ENCODE measurements at regions not wholly inside any gene's neighbourhood (a gene's known extent, or its start where the extent isn't known, plus 50 kb on each side); places are given as distances from the start of the nearest gene placed in this dataset.

- DNase-seq (ENCODE audit: low read depth in 3 of 3) = no peak
These were observed 625.2 kb upstream of the PCDH20 start for GRCh38 chr13:62040806-62041205.

GRCh38 chr13:62040078-62040477 lies 624.4 kb upstream of the PCDH20 start:
- DNase-seq (ENCODE audit: low read depth in 3 of 3) = no peak

GRCh38 chr13:62038214-62038613 lies 622.6 kb upstream of the PCDH20 start:
- no peak for DNase-seq (ENCODE audit: low read depth in 3 of 3)

- DNase-seq (ENCODE audit: low read depth in 3 of 3) = no peak
These were observed 620.3 kb upstream of the PCDH20 start for GRCh38 chr13:62035981-62036380.

- no peak for DNase-seq (ENCODE audit: low read depth in 3 of 3)
These were observed 618.3 kb upstream of the PCDH20 start for GRCh38 chr13:62033934-62034333.

- no peak for DNase-seq (ENCODE audit: low read depth in 3 of 3)
These were observed 606.7 kb upstream of the PCDH20 start for GRCh38 chr13:62022369-62022768.

- no peak for DNase-seq (ENCODE audit: low read depth in 3 of 3)
These were observed 604.2 kb upstream of the PCDH20 start for GRCh38 chr13:62019858-62020257.

- DNase-seq (ENCODE audit: low read depth in 3 of 3) = no peak
These were observed 598.6 kb upstream of the PCDH20 start for GRCh38 chr13:62014299-62014698.

GRCh38 chr13:62003452-62003851 lies 587.8 kb upstream of the PCDH20 start:
- DNase-seq (ENCODE audit: low read depth in 3 of 3) = no peak

GRCh38 chr13:61994174-61994573 lies 578.5 kb upstream of the PCDH20 start:
- no peak for DNase-seq (ENCODE audit: low read depth in 3 of 3)

- no peak for DNase-seq (ENCODE audit: low read depth in 3 of 3)
These were observed 574.3 kb upstream of the PCDH20 start for GRCh38 chr13:61989978-61990377.

- no peak for DNase-seq (ENCODE audit: low read depth in 3 of 3)
These were observed 573.2 kb upstream of the PCDH20 start for GRCh38 chr13:61988810-61989209.

- no peak for DNase-seq (ENCODE audit: low read depth in 3 of 3)
These were observed 559.4 kb upstream of the PCDH20 start for GRCh38 chr13:61975001-61975400.

GRCh38 chr13:61965756-61966155 lies 550.1 kb upstream of the PCDH20 start:
- no peak for DNase-seq (ENCODE audit: low read depth in 3 of 3)

- no peak for DNase-seq (ENCODE audit: low read depth in 3 of 3)
These were observed 545.3 kb upstream of the PCDH20 start for GRCh38 chr13:61960981-61961380.

- no peak for DNase-seq (ENCODE audit: low read depth in 3 of 3)
These were observed 538.4 kb upstream of the PCDH20 start for GRCh38 chr13:61954092-61954491.

GRCh38 chr13:61950828-61951227 lies 535.2 kb upstream of the PCDH20 start:
- DNase-seq (ENCODE audit: low read depth in 3 of 3) = no peak

GRCh38 chr13:61944329-61944929 lies 528.8 kb upstream of the PCDH20 start:
- no peak for DNase-seq (ENCODE audit: low read depth in 3 of 3)

- no peak for DNase-seq (ENCODE audit: low read depth in 3 of 3)
These were observed 520.1 kb upstream of the PCDH20 start for GRCh38 chr13:61935710-61936109.

GRCh38 chr13:61927648-61928047 lies 512.0 kb upstream of the PCDH20 start:
- DNase-seq (ENCODE audit: low read depth in 3 of 3) = no peak

GRCh38 chr13:61918841-61919240 lies 503.2 kb upstream of the PCDH20 start:
- DNase-seq (ENCODE audit: low read depth in 3 of 3) = no peak

- no peak for DNase-seq (ENCODE audit: low read depth in 3 of 3)
These were observed 500.8 kb upstream of the PCDH20 start for GRCh38 chr13:61916483-61916882.

- DNase-seq (ENCODE audit: low read depth in 3 of 3) = no peak
These were observed 497.5 kb upstream of the PCDH20 start for GRCh38 chr13:61913183-61913582.

- no peak for DNase-seq (ENCODE audit: low read depth in 3 of 3)
These were observed 493.4 kb upstream of the PCDH20 start for GRCh38 chr13:61908906-61909615.
